Panc1 (cell line): ENCODE measurements at regions not wholly inside any gene's neighbourhood (a gene's known extent, or its start where the extent isn't known, plus 50 kb on each side); places are given as distances from the start of the nearest gene placed in this dataset.

ENCODE experiments used
- CTCF ChIP-seq: fragments of 450-650 bp; IDR thresholded peaks from 2 replicates; pipeline ENCODE4 v1.5.1; 2017; ENCODE audit warnings: mild to moderate bottlenecking
- POLR2AphosphoS5 ChIP-seq: IDR thresholded peaks from 2 replicates; pipeline ENCODE4 v1.6.1; 2012; ENCODE audit warnings: mild to moderate bottlenecking, low read depth, low read length, moderate library complexity
- REST ChIP-seq, 2 experiments: IDR thresholded peaks; 2 replicates each; pipeline ENCODE4 v1.6.1; 2011 to 2012; ENCODE audit warnings: low read depth in 2 of 2, control low read depth in 1 of 2, low read length in 1 of 2, mild to moderate bottlenecking in 1 of 2, moderate library complexity in 1 of 2; ENCODE audit not compliant: insufficient read depth in 1 of 2
- TCF7L2 ChIP-seq: IDR thresholded peaks from 2 replicates; pipeline ENCODE4 v1.6.1; 2011; ENCODE audit warnings: mild to moderate bottlenecking, low read depth, low read length, inconsistent platforms

GRCh38 chr22:26842103-26842502 is 184.7 kb downstream of the MIAT start:
- TF ChIP-seq CTCF = no peak
- no peak for TF ChIP-seq REST (IDR thresholded peaks at IDR 0.05; ENCODE audit: insufficient read depth in 1 of 2, low read depth in 2 of 2, low read length in 1 of 2)
- no peak for TF ChIP-seq POLR2AphosphoS5
- no peak for TF ChIP-seq TCF7L2
